ENCODE measurements at regions not wholly inside any gene's neighbourhood (a gene's known extent, or its start where the extent isn't known, plus 50 kb on each side); places are given as distances from the start of the nearest gene placed in this dataset.
A peak's percentile ranks its signal among the peaks of the same experiment; 100 is the strongest.

GRCh38 chr1:201746156-201746555, 82.8 kb upstream of the IPO9 start:
- no peaks in the 10 kb centered on the region for H3K27me3 ChIP-seq
- TF ChIP-seq CTCF (IDR thresholded peaks at IDR 0.05) (no peak), POLR2A (IDR thresholded peaks at IDR 0.05) (no peak)
- no peak for DNase-seq
- no peaks in the 10 kb centered on the region for H3K9me3 ChIP-seq
- no peak overlapping the region for H3K27ac ChIP-seq
- no peak overlapping the region for H3K4me3 ChIP-seq
- H3K36me3 ChIP-seq, result no peaks in the 10 kb centered on the region
- H3K4me1 ChIP-seq, result peaks cover 0 to 7% of the 10 kb centered on the region in 2 donors
- intact Hi-C loops (cut with DNase I; ENCODE audit: low total_unique reads), result no loop called here

GRCh38 chr1:201747261-201747660, 81.7 kb upstream of the IPO9 start:
- TF ChIP-seq CTCF (IDR thresholded peaks at IDR 0.05), result no peak
- TF ChIP-seq POLR2A (IDR thresholded peaks at IDR 0.05), result no peak
- Histone ChIP-seq H3K27me3 (no peaks in the 10 kb centered on the region), H3K27ac (no peak overlapping the region), H3K9me3 (no peaks in the 10 kb centered on the region), H3K4me3 (no peak overlapping the region), H3K36me3 (no peaks in the 10 kb centered on the region), H3K4me1 (peaks cover 0 to 8% of the 10 kb centered on the region in 2 donors)
- intact Hi-C loops (cut with DNase I; ENCODE audit: low total_unique reads), result no loop called here
- DNase-seq, result no peak

- Histone ChIP-seq H3K4me1 (peaks cover 0 to 8% of the 10 kb centered on the region in 2 donors), H3K27ac (no peak overlapping the region)
- intact Hi-C loops (cut with DNase I; ENCODE audit: low total_unique reads), result no loop called here
These were observed 80.6 kb upstream of the IPO9 start for GRCh38 chr1:201748335-201748734.

GRCh38 chr1:201749059-201749690, 79.8 kb upstream of the IPO9 start:
- Histone ChIP-seq H3K27me3 (no peaks in the 10 kb centered on the region), H3K4me1 (peaks cover 0 to 8% of the 10 kb centered on the region in 2 donors), H3K9me3 (no peaks in the 10 kb centered on the region), H3K27ac (no peak overlapping the region), H3K36me3 (no peaks in the 10 kb centered on the region), H3K4me3 (no peak overlapping the region)
- no peak for DNase-seq
- TF ChIP-seq CTCF (IDR thresholded peaks at IDR 0.05) (no peak), POLR2A (IDR thresholded peaks at IDR 0.05) (no peak)
- intact Hi-C loops (cut with DNase I; ENCODE audit: low total_unique reads), result no loop called here

More at GRCh38 chr1:201748335-201748734, 80.6 kb upstream of the IPO9 start:
- Histone ChIP-seq H3K27me3 (no peaks in the 10 kb centered on the region), H3K9me3 (no peaks in the 10 kb centered on the region), H3K4me3 (no peak overlapping the region), H3K36me3 (no peaks in the 10 kb centered on the region)
- DNase-seq, result no peak
- TF ChIP-seq CTCF (IDR thresholded peaks at IDR 0.05), result no peak
- TF ChIP-seq POLR2A (IDR thresholded peaks at IDR 0.05), result no peak

- Histone ChIP-seq H3K27me3 (no peaks in the 10 kb centered on the region), H3K27ac (peak overlapping the region in 1 of 2 donors; percentile 60)
These were observed 78.8 kb upstream of the IPO9 start for GRCh38 chr1:201750120-201750519.

More at GRCh38 chr1:201750120-201750519, 78.8 kb upstream of the IPO9 start:
- Histone ChIP-seq H3K9me3 (no peaks in the 10 kb centered on the region), H3K36me3 (no peaks in the 10 kb centered on the region), H3K4me3 (no peak overlapping the region), H3K4me1 (peaks cover 0 to 15% of the 10 kb centered on the region in 2 donors)
- intact Hi-C loops (cut with DNase I; ENCODE audit: low total_unique reads), result no loop called here
- DNase-seq, result no peak
- TF ChIP-seq CTCF (IDR thresholded peaks at IDR 0.05) (no peak), POLR2A (IDR thresholded peaks at IDR 0.05) (no peak)
